Activated CD8-positive, alpha-beta memory T cell treated with anti-CD3 and anti-CD28 coated beads for 1 hour (primary cell): ENCODE measurements at regions not wholly inside any gene's neighbourhood (a gene's known extent, or its start where the extent isn't known, plus 50 kb on each side); places are given as distances from the start of the nearest gene placed in this dataset.
"Not testable (repeated sequence)": the region's sequence is repeated elsewhere in the genome, so short reads cannot be mapped to it uniquely, and the experiment has no call there.

Source experiments
- DNase-seq, 2 donors: peaks; one replicate each; pipeline ENCODE4 v3.0.0-alpha.2; 2020; ENCODE audit warnings: low read depth in 1 of 2; ENCODE audit errors: extremely low read depth in 1 of 2

DNA sequence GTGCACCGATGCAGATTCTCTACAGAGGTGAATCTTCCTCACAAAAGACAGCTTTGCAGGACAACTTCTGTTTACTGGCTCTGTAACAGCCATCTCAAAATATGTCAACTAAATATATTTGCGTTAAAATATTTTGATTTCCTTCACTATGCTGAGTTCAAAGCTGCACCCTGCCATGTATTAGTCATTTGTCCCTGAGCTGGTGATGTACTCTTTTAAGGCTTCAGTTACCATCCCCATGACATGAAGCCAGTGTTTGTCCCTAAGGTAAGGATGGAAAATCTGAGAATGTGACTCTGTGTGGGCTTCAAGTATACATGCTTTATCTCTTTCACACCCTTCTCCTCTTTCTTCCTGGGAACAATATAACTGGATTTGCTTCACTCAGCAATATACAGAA is 70.2 kb upstream of the BTG3 start:
- DNase-seq: no peak

DNA sequence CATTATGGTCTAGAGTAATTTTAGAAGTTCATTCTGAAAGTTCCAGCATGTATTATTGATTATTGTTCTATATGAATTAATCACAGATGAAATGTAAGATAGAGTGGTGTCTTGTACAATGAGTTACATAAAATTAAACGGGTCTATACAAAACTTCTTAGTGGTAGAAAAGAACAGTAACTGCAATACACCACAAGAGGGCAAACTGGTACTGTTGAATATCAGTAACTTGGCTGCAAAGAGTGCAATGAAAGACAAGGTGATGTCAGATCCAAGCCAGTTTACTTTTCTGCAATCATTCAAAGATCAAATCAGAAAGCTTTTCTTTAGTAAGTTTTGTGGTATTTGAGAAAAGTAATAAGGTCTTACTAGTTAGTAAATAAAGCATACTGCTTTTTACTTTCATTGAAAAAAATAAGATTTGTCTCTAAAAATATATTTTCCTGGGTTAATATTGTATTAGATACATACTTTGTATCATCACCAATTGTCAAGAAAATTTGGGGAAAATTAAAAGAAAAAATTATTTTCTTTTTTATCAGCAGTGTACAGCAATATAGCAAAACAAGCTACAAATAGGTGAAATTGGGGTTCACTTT is 66.4 kb upstream of the BTG3 start:
- DNase-seq: no peak

DNA sequence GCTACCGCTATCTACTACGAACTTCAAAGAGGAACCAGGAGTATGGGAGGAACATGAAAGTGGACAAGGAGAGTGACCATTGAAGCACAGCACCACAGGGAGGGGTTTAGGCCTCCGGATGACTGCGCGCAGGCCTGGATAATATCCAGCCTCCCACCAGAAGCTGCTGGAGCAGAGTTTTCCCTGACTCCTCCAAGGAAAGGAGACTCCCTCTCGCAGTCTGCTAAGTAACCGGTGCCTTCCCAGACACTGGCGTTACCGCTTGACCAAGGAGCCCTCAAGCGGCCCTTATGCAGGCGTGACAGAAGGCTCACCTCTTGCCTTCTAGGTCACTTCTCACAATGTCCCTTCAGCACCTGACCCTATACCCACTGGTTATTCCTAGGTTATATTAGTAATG is 64.2 kb upstream of the BTG3 start:
- DNase-seq: not testable (repeated sequence)

DNA sequence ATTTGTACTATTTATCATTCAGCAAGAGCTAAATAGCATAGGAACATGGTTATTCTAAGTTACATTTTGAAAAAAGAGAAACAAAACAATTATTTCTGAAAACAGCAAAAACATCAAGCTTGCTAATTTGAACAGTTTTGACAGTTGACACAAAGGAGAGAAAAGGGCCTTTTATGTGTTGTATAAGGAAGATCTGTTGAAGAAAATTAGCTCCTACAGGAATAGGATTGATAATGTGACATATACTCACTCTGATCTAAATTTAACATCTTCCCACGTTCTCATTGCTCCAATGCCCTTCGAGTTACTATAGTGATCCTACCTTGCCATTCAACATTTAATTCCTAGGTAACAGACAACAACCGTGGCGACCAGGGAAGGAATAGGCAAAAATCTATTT is 61.4 kb upstream of the BTG3 start:
- DNase-seq: no peak

DNA sequence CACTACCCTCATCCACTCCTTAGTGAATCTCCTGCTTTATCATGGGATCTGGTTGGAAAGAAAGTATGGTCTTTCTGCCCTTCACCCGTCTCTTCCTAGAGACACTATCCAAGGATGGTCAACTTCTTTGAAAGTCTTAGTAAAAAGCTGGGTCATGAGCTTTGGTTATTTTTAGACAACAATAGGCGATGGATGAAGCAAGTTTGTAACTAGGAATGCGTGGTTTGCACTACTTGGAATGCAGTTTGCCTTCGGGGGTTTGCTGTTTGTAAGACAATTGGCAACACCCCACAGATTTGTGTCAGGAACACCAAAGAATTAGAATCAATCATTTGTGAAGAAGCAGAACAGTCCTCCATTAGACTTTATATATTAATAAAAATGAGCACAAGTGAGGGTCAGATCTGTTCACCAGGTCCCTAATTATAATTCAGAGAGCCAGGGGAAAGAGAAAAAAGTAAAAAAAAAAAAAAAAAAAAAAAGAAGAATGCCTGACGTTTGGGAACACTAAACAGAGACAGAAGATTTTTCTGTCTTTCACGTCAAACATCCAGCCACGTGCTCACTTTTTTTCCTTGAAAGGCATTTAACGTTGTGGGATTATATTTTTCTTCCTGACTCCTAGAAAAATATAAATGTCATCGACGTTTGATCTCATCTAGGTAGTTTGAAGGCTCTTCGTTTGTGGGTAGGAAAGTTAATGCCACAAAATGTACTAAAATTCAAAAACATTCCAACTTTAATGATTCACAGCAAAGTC is 60.7 kb upstream of the BTG3 start:
- DNase-seq: no peak

DNA sequence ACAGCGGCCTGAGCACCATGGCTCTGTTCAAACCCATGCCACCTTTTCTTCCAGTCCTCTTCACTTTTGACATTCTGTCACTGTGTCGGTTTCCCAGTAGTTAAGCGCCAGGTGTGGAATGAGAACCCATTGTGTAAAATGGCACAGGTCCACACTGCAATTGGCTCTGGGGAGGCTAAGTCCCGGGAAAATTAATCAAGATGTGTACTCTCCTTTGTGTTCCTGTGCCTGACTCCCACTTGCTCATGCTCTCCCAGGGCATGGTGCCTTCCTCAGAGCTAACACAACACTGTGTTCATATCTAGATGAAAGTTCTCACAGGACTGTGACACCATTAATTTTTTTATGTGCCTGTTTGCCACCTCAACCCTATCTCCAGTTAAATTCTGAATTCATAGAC is 59.0 kb upstream of the BTG3 start:
- no peak for DNase-seq

DNA sequence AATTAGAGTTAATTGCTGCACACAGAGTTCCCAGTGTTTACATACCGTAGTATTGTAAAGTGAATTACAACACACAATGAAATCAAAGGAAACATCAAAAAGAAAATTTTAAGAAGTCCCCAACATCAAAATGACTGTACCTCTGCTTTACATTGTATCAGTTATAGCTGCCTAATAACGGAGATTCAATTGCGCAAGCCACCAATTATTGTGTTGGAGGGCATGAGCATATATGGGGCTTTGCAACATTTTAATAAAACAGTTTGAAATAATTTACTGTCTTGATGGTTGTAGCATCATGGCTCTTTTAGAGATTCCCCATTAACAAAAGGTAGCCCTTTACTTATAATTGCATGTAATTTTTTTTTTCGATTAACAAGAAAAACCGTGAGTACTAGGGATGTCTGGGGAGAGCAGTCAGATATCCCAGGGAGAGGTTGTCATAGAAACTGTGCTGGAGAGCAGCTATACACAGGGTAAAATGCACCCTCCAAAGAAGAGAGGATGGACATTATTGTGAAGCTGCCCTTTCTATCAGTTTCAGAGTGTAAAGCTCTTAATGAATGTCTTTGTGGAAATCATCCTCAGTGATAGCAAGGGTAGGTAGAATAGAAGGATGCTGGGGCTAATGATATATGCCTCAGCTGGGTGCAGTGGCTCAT is 55.9 kb upstream of the BTG3 start:
- DNase-seq: no peak

DNA sequence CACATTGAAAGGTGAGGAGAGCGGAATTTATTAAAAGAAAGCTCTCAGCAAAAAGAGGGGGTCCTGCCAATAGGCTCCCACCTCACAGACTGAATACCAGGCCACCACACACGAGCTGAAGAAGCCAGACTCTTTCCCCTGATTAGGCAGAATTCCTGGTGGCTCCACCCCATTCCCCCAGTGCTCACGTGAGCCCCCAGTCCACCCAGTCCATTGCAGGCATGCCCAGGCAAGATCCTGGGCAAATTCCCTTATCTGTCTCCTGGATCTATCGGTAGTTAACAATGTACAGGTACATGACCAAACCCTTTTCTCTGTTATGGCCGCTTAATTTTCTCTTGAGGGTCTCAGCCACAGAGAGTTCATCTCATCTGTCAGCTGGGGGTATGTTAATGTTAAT is 54.6 kb upstream of the BTG3 start:
- DNase-seq: no peak
